ENCODE measurements at regions not wholly inside any gene's neighbourhood (a gene's known extent, or its start where the extent isn't known, plus 50 kb on each side); places are given as distances from the start of the nearest gene placed in this dataset.

DNA sequence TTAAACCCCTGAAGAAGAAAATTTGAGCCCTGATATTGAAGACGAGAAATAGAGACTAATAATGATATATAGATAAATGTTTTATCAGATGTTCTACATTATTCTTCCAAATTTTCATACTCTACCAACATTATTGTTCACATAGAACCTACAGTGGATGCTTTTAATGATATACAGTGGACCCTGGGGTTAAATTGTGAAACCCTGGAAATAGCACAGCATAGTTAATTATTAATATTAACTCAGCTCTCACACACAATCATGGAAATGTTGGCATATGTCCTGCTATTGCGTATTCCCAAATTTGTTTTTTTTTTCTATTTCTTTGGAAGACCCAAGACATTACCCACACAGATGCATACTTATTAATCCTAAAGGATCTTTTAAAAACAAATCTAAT, 579.9 kb downstream of the CCDC85A start:
- TF ChIP-seq POLR2A (IDR thresholded peaks at IDR 0.05; ENCODE audit: low read length), result no peak
- TF ChIP-seq GATA1 (IDR thresholded peaks at IDR 0.05; ENCODE audit: low read depth, low read length), result no peak

Data from erythroblast (primary cell).